ENCODE measurements at regions not wholly inside any gene's neighbourhood (a gene's known extent, or its start where the extent isn't known, plus 50 kb on each side); places are given as distances from the start of the nearest gene placed in this dataset.

DNA sequence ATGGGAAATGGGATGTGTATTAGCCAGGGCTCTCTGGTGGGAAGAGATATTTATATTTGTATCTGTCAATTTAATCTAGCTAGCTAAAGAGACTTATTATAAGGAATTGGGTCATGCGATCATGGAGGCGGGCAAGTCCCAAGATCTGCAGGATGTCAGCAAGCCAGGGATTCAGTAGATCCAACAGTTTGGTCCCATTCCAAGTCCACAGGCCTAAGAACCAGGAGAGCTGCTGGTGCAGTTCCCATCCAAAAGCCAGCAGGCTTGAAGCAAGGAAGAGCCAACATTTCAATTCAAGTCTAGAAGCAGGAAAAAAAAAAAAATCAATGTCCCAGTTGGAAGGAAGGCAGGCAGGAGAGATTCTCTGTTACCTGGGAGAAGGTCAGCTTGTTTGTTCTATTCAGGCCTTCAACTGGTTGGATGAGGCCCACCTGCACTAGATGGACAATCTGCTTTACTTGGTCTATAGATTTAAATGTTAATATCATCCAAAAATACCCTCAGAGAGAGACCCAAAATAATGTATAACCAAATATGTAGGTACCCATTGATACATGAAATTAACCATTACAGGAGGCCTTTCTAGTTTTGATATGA is 60.7 kb upstream of the BCAT1 start:
- no peak for TF ChIP-seq POLR2A (IDR thresholded peaks at IDR 0.05)
- TF ChIP-seq, protein P1, sequence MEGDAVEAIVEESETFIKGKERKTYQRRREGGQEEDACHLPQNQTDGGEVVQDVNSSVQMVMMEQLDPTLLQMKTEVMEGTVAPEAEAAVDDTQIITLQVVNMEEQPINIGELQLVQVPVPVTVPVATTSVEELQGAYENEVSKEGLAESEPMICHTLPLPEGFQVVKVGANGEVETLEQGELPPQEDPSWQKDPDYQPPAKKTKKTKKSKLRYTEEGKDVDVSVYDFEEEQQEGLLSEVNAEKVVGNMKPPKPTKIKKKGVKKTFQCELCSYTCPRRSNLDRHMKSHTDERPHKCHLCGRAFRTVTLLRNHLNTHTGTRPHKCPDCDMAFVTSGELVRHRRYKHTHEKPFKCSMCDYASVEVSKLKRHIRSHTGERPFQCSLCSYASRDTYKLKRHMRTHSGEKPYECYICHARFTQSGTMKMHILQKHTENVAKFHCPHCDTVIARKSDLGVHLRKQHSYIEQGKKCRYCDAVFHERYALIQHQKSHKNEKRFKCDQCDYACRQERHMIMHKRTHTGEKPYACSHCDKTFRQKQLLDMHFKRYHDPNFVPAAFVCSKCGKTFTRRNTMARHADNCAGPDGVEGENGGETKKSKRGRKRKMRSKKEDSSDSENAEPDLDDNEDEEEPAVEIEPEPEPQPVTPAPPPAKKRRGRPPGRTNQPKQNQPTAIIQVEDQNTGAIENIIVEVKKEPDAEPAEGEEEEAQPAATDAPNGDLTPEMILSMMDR (IDR thresholded peaks at IDR 0.05): no peak

Measured in lower leg skin (tissue), 3 donors.